NCI-H345 treated with DMSO at 0.1 percent for 48 hours (cell line): ENCODE measurements at regions not wholly inside any gene's neighbourhood (a gene's known extent, or its start where the extent isn't known, plus 50 kb on each side); places are given as distances from the start of the nearest gene placed in this dataset.
"Not testable (repeated sequence)": the region's sequence is repeated elsewhere in the genome, so short reads cannot be mapped to it uniquely, and the experiment has no call there.

Experiments
- DNase-seq: peaks from one replicate; lab custom pipeline; 2025; ENCODE audit not compliant: unreplicated experiment; lab: John Stamatoyannopoulos, UW

- DNase-seq, result no peak
These were observed 104.4 kb upstream of the FAM3C start for GRCh38 chr7:121500360-121501058.

- no peak for DNase-seq
These were observed 103.5 kb upstream of the FAM3C start for GRCh38 chr7:121499624-121500023.

- DNase-seq, result no peak
These were observed 102.7 kb upstream of the FAM3C start for GRCh38 chr7:121498816-121499215.

- DNase-seq, result not testable (repeated sequence)
These were observed 101.4 kb upstream of the FAM3C start for GRCh38 chr7:121497545-121497944.

GRCh38 chr7:121494516-121494915 is 98.4 kb upstream of the FAM3C start:
- DNase-seq, result no peak

GRCh38 chr7:121493553-121493952 is 97.4 kb upstream of the FAM3C start:
- no peak for DNase-seq

- no peak for DNase-seq
These were observed 94.2 kb upstream of the FAM3C start for GRCh38 chr7:121490309-121490708.

GRCh38 chr7:121489440-121489839 is 93.3 kb upstream of the FAM3C start:
- no peak for DNase-seq

GRCh38 chr7:121488111-121488650 is 92.1 kb upstream of the FAM3C start:
- no peak for DNase-seq

- no peak for DNase-seq
These were observed 90.5 kb upstream of the FAM3C start for GRCh38 chr7:121486590-121486989.

GRCh38 chr7:121485467-121486243 is 89.5 kb upstream of the FAM3C start:
- no peak for DNase-seq

- no peak for DNase-seq
These were observed 88.1 kb upstream of the FAM3C start for GRCh38 chr7:121484089-121484763.

- no peak for DNase-seq
These were observed 84.6 kb upstream of the FAM3C start for GRCh38 chr7:121480566-121481335.

- no peak for DNase-seq
These were observed 84.0 kb upstream of the FAM3C start for GRCh38 chr7:121480058-121480457.

- DNase-seq, result no peak
These were observed 83.4 kb upstream of the FAM3C start for GRCh38 chr7:121479466-121479865.

GRCh38 chr7:121475806-121476205 is 79.7 kb upstream of the FAM3C start:
- no peak for DNase-seq

- DNase-seq, result no peak
These were observed 78.2 kb upstream of the FAM3C start for GRCh38 chr7:121474301-121474673.

- DNase-seq, result no peak
These were observed 77.7 kb upstream of the FAM3C start for GRCh38 chr7:121473645-121474300.

GRCh38 chr7:121466455-121466854 is 70.3 kb upstream of the FAM3C start:
- no peak for DNase-seq

- no peak for DNase-seq
These were observed 63.0 kb upstream of the FAM3C start for GRCh38 chr7:121459148-121459547.
